ENCODE measurements at regions not wholly inside any gene's neighbourhood (a gene's known extent, or its start where the extent isn't known, plus 50 kb on each side); places are given as distances from the start of the nearest gene placed in this dataset.

- no peak for DNase-seq
Measured at GRCh38 chr14:98462908-98463307, 809.1 kb downstream of the BCL11B start.

- DNase-seq = no peak
Measured at GRCh38 chr14:98466807-98467206, 805.2 kb downstream of the BCL11B start.

GRCh38 chr14:98470663-98471062 is 801.3 kb downstream of the BCL11B start:
- DNase-seq = no peak

GRCh38 chr14:98474900-98475299 is 797.1 kb downstream of the BCL11B start:
- no peak for DNase-seq

GRCh38 chr14:98477935-98478334 is 794.1 kb downstream of the BCL11B start:
- DNase-seq = no peak

- DNase-seq = no peak
Measured at GRCh38 chr14:98489115-98489514, 782.9 kb downstream of the BCL11B start.

GRCh38 chr14:98494582-98494981 is 777.4 kb downstream of the BCL11B start:
- DNase-seq = no peak

GRCh38 chr14:98498019-98498885 is 773.7 kb downstream of the BCL11B start:
- DNase-seq = no peak

- no peak for DNase-seq
Measured at GRCh38 chr14:98501335-98501734, 770.7 kb downstream of the BCL11B start.

GRCh38 chr14:98501836-98502235 is 770.2 kb downstream of the BCL11B start:
- DNase-seq = no peak

GRCh38 chr14:98503086-98503815 is 768.7 kb downstream of the BCL11B start:
- DNase-seq = no peak

- DNase-seq = no peak
Measured at GRCh38 chr14:98507264-98507663, 764.7 kb downstream of the BCL11B start.

GRCh38 chr14:98510392-98510791 is 761.6 kb downstream of the BCL11B start:
- DNase-seq = no peak

- DNase-seq = no peak
Measured at GRCh38 chr14:98512501-98513251, 759.3 kb downstream of the BCL11B start.

GRCh38 chr14:98513558-98513957 is 758.4 kb downstream of the BCL11B start:
- DNase-seq = no peak

GRCh38 chr14:98514016-98514415 is 758.0 kb downstream of the BCL11B start:
- DNase-seq = no peak

- DNase-seq = no peak
Measured at GRCh38 chr14:98536256-98536655, 735.7 kb downstream of the BCL11B start.

- no peak for DNase-seq
Measured at GRCh38 chr14:98542316-98542715, 729.7 kb downstream of the BCL11B start.

- no peak for DNase-seq
Measured at GRCh38 chr14:98543074-98543473, 728.9 kb downstream of the BCL11B start.

- DNase-seq = peak; percentile 10
Measured at GRCh38 chr14:98544174-98544573, 727.8 kb downstream of the BCL11B start.

GRCh38 chr14:98545181-98545580 is 726.8 kb downstream of the BCL11B start:
- DNase-seq = no peak

GRCh38 chr14:98548071-98548686 is 723.8 kb downstream of the BCL11B start:
- no peak for DNase-seq

GRCh38 chr14:98551028-98551427 is 721.0 kb downstream of the BCL11B start:
- no peak for DNase-seq

Measured in NCI-H774 (cell line).